LNCAP (cell line): ENCODE measurements at regions not wholly inside any gene's neighbourhood (a gene's known extent, or its start where the extent isn't known, plus 50 kb on each side); places are given as distances from the start of the nearest gene placed in this dataset.

Source experiments
- TF ChIP-seq, protein P1 (sequence below): fragments of 450-650 bp; IDR thresholded peaks from 2 replicates; pipeline ENCODE4 v1.5.1; 2017; ENCODE audit warnings: mild to moderate bottlenecking

GRCh38 chr13:74682746-74683145 lies 548.5 kb upstream of the KLF12 start:
- TF ChIP-seq, protein P1, sequence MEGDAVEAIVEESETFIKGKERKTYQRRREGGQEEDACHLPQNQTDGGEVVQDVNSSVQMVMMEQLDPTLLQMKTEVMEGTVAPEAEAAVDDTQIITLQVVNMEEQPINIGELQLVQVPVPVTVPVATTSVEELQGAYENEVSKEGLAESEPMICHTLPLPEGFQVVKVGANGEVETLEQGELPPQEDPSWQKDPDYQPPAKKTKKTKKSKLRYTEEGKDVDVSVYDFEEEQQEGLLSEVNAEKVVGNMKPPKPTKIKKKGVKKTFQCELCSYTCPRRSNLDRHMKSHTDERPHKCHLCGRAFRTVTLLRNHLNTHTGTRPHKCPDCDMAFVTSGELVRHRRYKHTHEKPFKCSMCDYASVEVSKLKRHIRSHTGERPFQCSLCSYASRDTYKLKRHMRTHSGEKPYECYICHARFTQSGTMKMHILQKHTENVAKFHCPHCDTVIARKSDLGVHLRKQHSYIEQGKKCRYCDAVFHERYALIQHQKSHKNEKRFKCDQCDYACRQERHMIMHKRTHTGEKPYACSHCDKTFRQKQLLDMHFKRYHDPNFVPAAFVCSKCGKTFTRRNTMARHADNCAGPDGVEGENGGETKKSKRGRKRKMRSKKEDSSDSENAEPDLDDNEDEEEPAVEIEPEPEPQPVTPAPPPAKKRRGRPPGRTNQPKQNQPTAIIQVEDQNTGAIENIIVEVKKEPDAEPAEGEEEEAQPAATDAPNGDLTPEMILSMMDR = no peak

GRCh38 chr13:74681891-74682290 lies 547.7 kb upstream of the KLF12 start:
- TF ChIP-seq, protein P1 = no peak

DNA sequence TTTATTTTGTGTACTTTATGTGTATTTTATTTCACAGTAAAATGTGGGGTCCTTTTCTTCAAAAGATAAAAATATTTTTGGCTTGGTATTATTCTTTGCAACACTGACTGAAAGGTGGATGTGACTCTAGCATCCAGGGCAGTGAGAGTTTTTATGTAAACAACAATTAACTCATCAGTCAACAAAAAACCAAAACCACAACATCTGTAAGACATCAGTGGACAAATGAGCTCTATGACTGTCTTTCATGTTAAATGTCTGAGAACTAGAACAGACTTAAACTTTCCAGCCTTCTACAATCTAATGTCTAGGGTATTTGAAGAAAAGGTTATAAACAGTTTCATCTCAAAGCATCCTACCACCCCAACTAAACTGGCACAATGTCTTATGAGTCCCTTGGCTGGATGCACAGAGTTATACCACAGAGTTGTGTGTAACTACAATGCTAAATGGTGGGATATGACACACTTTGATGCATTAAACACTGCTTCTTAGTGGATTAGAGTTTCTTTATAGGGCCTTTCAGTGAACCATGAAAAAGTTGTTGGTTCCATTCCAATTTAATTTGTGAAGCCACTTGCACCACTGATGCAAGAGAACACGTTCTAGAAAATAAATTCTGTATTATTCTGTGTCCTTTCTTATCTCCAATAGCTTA lies 544.2 kb upstream of the KLF12 start:
- TF ChIP-seq, protein P1 = no peak

DNA sequence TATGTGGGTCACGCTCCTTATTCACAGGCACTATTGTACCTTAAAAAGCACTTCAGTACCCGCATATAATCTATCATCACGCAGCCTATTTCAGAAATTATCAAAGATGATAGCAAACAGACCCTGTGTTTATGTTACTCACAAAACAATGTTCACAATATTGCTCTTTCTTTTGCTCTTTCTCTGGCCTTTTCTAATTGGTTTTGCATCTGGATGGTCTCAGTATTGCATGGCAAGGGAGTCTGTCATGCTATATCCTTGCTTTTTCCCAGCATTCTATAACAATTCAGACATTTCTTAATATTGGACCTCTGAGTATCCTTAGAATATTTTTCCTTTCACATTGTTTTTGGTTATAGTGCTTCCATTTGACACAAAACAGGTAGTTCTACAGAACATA lies 541.8 kb upstream of the KLF12 start:
- TF ChIP-seq, protein P1 = no peak

- TF ChIP-seq, protein P1 = no peak
Measured at GRCh38 chr13:74675182-74675581, 541.0 kb upstream of the KLF12 start.

GRCh38 chr13:74674720-74675119 lies 540.5 kb upstream of the KLF12 start:
- TF ChIP-seq, protein P1 = no peak

DNA sequence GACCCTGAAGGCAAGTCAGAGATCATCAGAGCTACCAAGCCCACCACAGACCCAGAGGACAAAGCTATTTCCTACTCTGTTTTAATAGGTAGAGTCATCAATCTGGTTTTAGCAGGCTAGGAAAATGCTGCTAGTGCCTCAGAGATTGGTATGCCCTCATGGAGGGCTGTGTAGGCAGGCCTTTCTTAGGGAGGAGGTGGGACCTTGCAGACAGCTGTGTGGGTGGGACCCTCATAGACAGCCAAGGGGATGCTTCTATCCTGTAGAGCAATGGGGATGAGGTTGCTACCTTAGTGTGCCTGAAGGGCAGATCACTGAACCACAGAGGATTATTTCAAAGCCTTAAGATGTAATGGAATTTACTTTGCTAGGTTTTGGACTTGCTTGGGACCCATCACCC lies 534.9 kb upstream of the KLF12 start:
- TF ChIP-seq, protein P1 = no peak
